SK-N-SH (cell line): ENCODE measurements at regions not wholly inside any gene's neighbourhood (a gene's known extent, or its start where the extent isn't known, plus 50 kb on each side); places are given as distances from the start of the nearest gene placed in this dataset.

Experiments used
- CTCF ChIA-PET: fragments of 300-600, 350-600 bp; formaldehyde crosslinking; extraction: SDS; loops from one replicate; lab custom pipeline; 2021; lab: Yijun Ruan, JAX
- POLR2A ChIA-PET: fragments of 350-600 bp; sonication (Branson Sonifier 250); formaldehyde crosslinking; extraction: SDS; loops from one replicate; lab custom pipeline; 2020; ENCODE audit warnings: antibody characterized with exemption, inconsistent platforms; lab: Yijun Ruan, JAX
- DNase-seq: peaks from one replicate; pipeline ENCODE4 v3.0.0; 2012
- H2AFZ ChIP-seq: fragments of 200-600 bp; sonication (generic); 2 replicates; pipeline ENCODE4 v1.8.1; 2016; ENCODE audit warnings: antibody characterized with exemption, mild to moderate bottlenecking, low read depth
- H3F3A ChIP-seq: fragments of 200-600 bp; sonication (generic); replicated peaks from 2 replicates; pipeline ENCODE3; 2016; ENCODE audit warnings: antibody characterized with exemption, mild to moderate bottlenecking; ENCODE audit not compliant: insufficient read depth
- H3K27ac ChIP-seq, 2 experiments: fragments of 200-500 bp in 1 of 2; fragments of 200-600 bp in 1 of 2; sonication (Bioruptor generic) in 1 of 2; sonication (generic), shearing (Covaris generic) in 1 of 2; 2 replicates each; pipeline versions ENCODE4 v1.5.1 to v1.6.1; 2014 to 2016; ENCODE audit warnings: low read depth in 2 of 2, inconsistent platforms in 1 of 2, low read length in 1 of 2, mild to moderate bottlenecking in 1 of 2, mixed read lengths in 1 of 2
- H3K27me3 ChIP-seq: fragments of 200-600 bp; sonication (generic), shearing (Covaris generic); 2 replicates; pipeline ENCODE4 v1.6.1; 2016; ENCODE audit warnings: mixed run types; ENCODE audit not compliant: insufficient read depth
- H3K36me3 ChIP-seq, 2 experiments: fragments of 200-500 bp in 1 of 2; fragments of 200-600 bp in 1 of 2; sonication (Bioruptor generic) in 1 of 2; sonication (generic) in 1 of 2; replicated peaks in 1 of 2; 2 replicates each; pipeline versions ENCODE3 to v1.5.1; 2014 to 2016; ENCODE audit warnings: low read length in 1 of 2, mild to moderate bottlenecking in 1 of 2; ENCODE audit not compliant: insufficient read depth in 2 of 2, control insufficient read depth in 1 of 2
- H3K4me1 ChIP-seq, 2 experiments: fragments of 200-500 bp in 1 of 2; fragments of 200-600 bp in 1 of 2; sonication (Bioruptor generic) in 1 of 2; sonication (generic), shearing (Covaris generic) in 1 of 2; 2 replicates each; pipeline versions ENCODE4 v1.5.1 to v1.6.1; 2014 to 2016; ENCODE audit warnings: low read depth in 1 of 2, low read length in 1 of 2, mixed run types in 1 of 2; ENCODE audit not compliant: insufficient read depth in 2 of 2, control insufficient read depth in 1 of 2
- H3K4me2 ChIP-seq: fragments of 200-600 bp; sonication (generic), shearing (Covaris generic); 2 replicates; pipeline ENCODE4 v1.6.1; 2017; ENCODE audit warnings: mixed run types
- H3K4me3 ChIP-seq, 2 experiments: fragments of 200-500 bp in 1 of 2; fragments of 200-600 bp in 1 of 2; sonication (Bioruptor generic) in 1 of 2; sonication (generic), shearing (Covaris generic) in 1 of 2; 2 replicates each; pipeline versions ENCODE4 v1.5.1 to v1.8.1; 2014 to 2016; ENCODE audit warnings: low read depth in 2 of 2, inconsistent platforms in 1 of 2, low read length in 1 of 2, mild to moderate bottlenecking in 1 of 2, mixed read lengths in 1 of 2, moderate library complexity in 1 of 2
- H3K79me2 ChIP-seq: fragments of 200-600 bp; sonication (generic); 2 replicates; pipeline ENCODE4 v1.8.1; 2017; ENCODE audit warnings: mild to moderate bottlenecking; ENCODE audit not compliant: insufficient read depth
- H3K9ac ChIP-seq: fragments of 200-600 bp; sonication (generic); 2 replicates; pipeline ENCODE4 v1.6.1; 2017; ENCODE audit warnings: mixed run types
- H3K9me2 ChIP-seq: fragments of 200-600 bp; sonication (generic); 2 replicates; pipeline ENCODE4 v1.6.1; 2017; ENCODE audit warnings: mixed run types
- H3K9me3 ChIP-seq: fragments of 200-600 bp; sonication (generic); 2 replicates; pipeline ENCODE4 v1.6.1; 2017; ENCODE audit warnings: mixed run types, mild to moderate bottlenecking, moderate library complexity
- H4K20me1 ChIP-seq: fragments of 200-600 bp; sonication (generic); 2 replicates; pipeline ENCODE4 v1.6.1; 2017; ENCODE audit warnings: mild to moderate bottlenecking, mixed run types; ENCODE audit not compliant: insufficient read depth
- CHD2 ChIP-seq: fragments of 150-350 bp; IDR thresholded peaks from 2 replicates; pipeline ENCODE4 v1.6.1; 2018; ENCODE audit warnings: low read length; ENCODE audit not compliant: partially characterized antibody
- EP300 ChIP-seq, 2 experiments: IDR thresholded peaks; 2 replicates each; pipeline versions ENCODE4 v1.4.0 to v1.6.1; 2012; ENCODE audit warnings: borderline replicate concordance in 1 of 2, low read depth in 1 of 2, low read length in 1 of 2
- EZH2phosphoT487 ChIP-seq: fragments of 200-600 bp; sonication (generic); IDR thresholded peaks from 2 replicates; pipeline ENCODE4 v1.6.1; 2017; ENCODE audit warnings: low read depth, mixed run types, mild to moderate bottlenecking, antibody characterized with exemption, moderate library complexity, borderline replicate concordance
- FOXJ3 ChIP-seq: sonication (generic); formaldehyde crosslinking; IDR thresholded peaks from 2 replicates; pipeline ENCODE4 v1.5.1; 2020; ENCODE audit warnings: mild to moderate bottlenecking, missing genetic modification reagents
- GABPA ChIP-seq: IDR thresholded peaks from 2 replicates; pipeline ENCODE4 v1.4.0; 2012; ENCODE audit warnings: low read depth, mild to moderate bottlenecking
- GATA2 ChIP-seq: sonication (generic); formaldehyde crosslinking; IDR thresholded peaks from 2 replicates; pipeline ENCODE4 v1.5.0; 2020; ENCODE audit warnings: mild to moderate bottlenecking, missing genetic modification reagents
- MXI1 ChIP-seq: IDR thresholded peaks from 2 replicates; pipeline ENCODE4 v1.6.1; 2012; ENCODE audit warnings: mild to moderate bottlenecking, low read depth, low read length, improper control_type of control experiment
- PBX3 ChIP-seq: IDR thresholded peaks from 2 replicates; pipeline ENCODE4; 2012
- POLR2AphosphoS5 ChIP-seq: IDR thresholded peaks from 2 replicates; pipeline ENCODE4 v1.6.1; 2012; ENCODE audit warnings: low read depth, low read length
- SIN3A ChIP-seq: IDR thresholded peaks from 2 replicates; pipeline ENCODE4 v1.6.1; 2012; ENCODE audit warnings: low read depth, mild to moderate bottlenecking, low read length, moderate library complexity, borderline replicate concordance
- SMC3 ChIP-seq: IDR thresholded peaks from 2 replicates; pipeline ENCODE4 v1.6.1; 2012; ENCODE audit warnings: low read depth, low read length, improper control_type of control experiment
- TCF12 ChIP-seq: IDR thresholded peaks from 2 replicates; pipeline ENCODE4 v1.4.0; 2012
- ZBTB33 ChIP-seq: IDR thresholded peaks from 2 replicates; pipeline ENCODE4 v1.4.0; 2012; ENCODE audit warnings: low read depth, borderline replicate concordance
- WGBS: methylation state at CpG from one replicate; pipeline ENCODE4 v1.1.6; 2017; ENCODE audit warnings: low lambda C conversion rate; 5-methylcytosine and 5-hydroxymethylcytosine counted together
- TF ChIP-seq, protein P1 (sequence below): fragments of 150-350 bp; IDR thresholded peaks from 2 replicates; pipeline ENCODE4 v1.6.1; 2016; ENCODE audit warnings: mild to moderate bottlenecking, low read depth, low read length

DNA sequence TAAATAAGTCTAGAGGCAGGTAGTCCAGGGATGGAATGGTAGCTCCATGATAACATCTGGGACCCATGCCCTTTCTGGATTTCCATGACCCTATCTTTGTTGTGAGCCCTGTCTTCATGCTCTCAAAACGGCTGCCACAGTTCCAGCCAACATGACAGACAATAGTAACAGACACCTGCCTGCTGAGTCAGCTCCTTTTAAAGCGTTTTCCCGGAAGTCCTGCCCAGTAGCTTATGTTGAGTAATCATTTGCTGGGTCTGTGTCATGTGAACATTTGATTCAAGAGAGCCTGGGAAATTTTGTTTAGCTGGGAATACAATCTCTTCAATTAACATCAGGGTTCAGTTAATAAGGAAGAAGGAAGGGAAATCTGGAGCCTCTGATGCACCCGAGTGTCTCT, 262.2 kb upstream of the SULF2 start:
- no peaks in the 10 kb centered on the region for H3K36me3 ChIP-seq

DNA sequence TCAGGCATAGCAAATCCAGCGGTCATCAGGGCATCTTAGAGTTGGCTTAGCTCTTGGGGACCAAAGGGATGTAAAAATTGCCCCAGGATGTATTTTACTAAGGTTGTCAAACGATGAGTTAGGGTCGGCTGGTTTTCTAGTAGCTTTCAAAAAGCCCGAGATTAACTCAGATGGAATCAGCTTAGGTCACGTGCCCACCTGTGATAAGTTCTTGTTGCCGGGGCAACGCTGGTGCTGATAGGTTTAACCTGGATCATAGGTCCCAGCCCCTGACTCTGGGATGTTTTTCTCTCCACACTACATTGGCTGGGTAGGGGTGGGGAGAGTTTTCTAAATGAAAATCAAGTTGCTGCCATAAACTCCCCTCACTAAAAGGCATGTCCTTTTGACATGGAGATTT, 257.3 kb upstream of the SULF2 start:
- Histone ChIP-seq H3K27me3 (no peaks in the 10 kb centered on the region), H3F3A (no peaks in the 10 kb centered on the region), H3K4me1 (peaks cover 0 to 14% of the 10 kb centered on the region in 2 experiments; a peak in 1 of 4 replicates), H3K9me3 (no peaks in the 10 kb centered on the region), H3K36me3 (no peaks in the 10 kb centered on the region), H3K9ac (no peak overlapping the region), H4K20me1 (no peaks in the 10 kb centered on the region), H2AFZ (no peak overlapping the region), H3K4me3 (no peak overlapping the region), H3K79me2 (no peaks in the 10 kb centered on the region), H3K4me2 (no peak overlapping the region), H3K9me2 (no peaks in the 10 kb centered on the region), H3K27ac (no peak overlapping the region)
- TF ChIP-seq FOXJ3, result no peak
- ChIA-PET CTCF (interaction anchor here (1.7 kb wide), 1 partner anchor 578 kb away, joined by 5 read pairs; no protein-coding TSS in a partner anchor), POLR2A (no interaction called here)
- 48% methylated on average over 7 of the region's 7 CpGs for WGBS
- no peak for DNase-seq

More for the DNA sequence above, 262.2 kb upstream of the SULF2 start:
- 46% methylated on average over 4 of the region's 4 CpGs for WGBS
- H3F3A ChIP-seq, result no peaks in the 10 kb centered on the region
- H3K9me3 ChIP-seq, result no peaks in the 10 kb centered on the region
- H3K9ac ChIP-seq, result no peak overlapping the region
- H3K4me1 ChIP-seq, result peaks cover 7 to 9% of the 10 kb centered on the region in 2 experiments; a peak in 2 of 4 replicates
- no peak overlapping the region for H3K4me3 ChIP-seq
- H3K79me2 ChIP-seq, result no peaks in the 10 kb centered on the region
- POLR2A ChIA-PET, result no interaction called here
- H3K4me2 ChIP-seq, result no peak overlapping the region
- DNase-seq, result no peak
- no peak overlapping the region for H3K27ac ChIP-seq
- no peaks in the 10 kb centered on the region for H3K9me2 ChIP-seq
- TF ChIP-seq MXI1, result no peak
- TF ChIP-seq GABPA, result no peak
- no peak for TF ChIP-seq CHD2
- no peak for TF ChIP-seq POLR2AphosphoS5
- TF ChIP-seq, protein P1, sequence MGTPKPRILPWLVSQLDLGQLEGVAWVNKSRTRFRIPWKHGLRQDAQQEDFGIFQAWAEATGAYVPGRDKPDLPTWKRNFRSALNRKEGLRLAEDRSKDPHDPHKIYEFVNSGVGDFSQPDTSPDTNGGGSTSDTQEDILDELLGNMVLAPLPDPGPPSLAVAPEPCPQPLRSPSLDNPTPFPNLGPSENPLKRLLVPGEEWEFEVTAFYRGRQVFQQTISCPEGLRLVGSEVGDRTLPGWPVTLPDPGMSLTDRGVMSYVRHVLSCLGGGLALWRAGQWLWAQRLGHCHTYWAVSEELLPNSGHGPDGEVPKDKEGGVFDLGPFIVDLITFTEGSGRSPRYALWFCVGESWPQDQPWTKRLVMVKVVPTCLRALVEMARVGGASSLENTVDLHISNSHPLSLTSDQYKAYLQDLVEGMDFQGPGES, result no peak
- TF ChIP-seq TCF12, result no peak
- TF ChIP-seq SMC3, result no peak
- no peak for TF ChIP-seq EZH2phosphoT487
- no peak for TF ChIP-seq PBX3
- no peak for TF ChIP-seq ZBTB33
- no peak for TF ChIP-seq SIN3A
- no peak for TF ChIP-seq EP300 (IDR thresholded peaks at IDR 0.05; ENCODE audit: borderline replicate concordance in 1 of 2, low read depth in 1 of 2, low read length in 1 of 2)
- TF ChIP-seq GATA2 (CRISPR knock-in tag), result no peak
- H2AFZ ChIP-seq, result no peak overlapping the region
- CTCF ChIA-PET, result interaction anchor here (0.8 to 1.3 kb wide), 3 partner anchors 15 to 261 kb away, joined by 3 read pairs; no protein-coding TSS in a partner anchor
- H3K27me3 ChIP-seq, result no peaks in the 10 kb centered on the region
- H4K20me1 ChIP-seq, result no peaks in the 10 kb centered on the region
